ENCODE measurements at regions not wholly inside any gene's neighbourhood (a gene's known extent, or its start where the extent isn't known, plus 50 kb on each side); places are given as distances from the start of the nearest gene placed in this dataset.

- H3K27ac ChIP-seq: no peak overlapping the region
- no peak for ATAC-seq
- 52 to 64% (median 57%) methylated on average over 2 of the region's 2 CpGs for WGBS, 3 donors
- no peak for DNase-seq
- no peak overlapping the region for H3K4me3 ChIP-seq
- no peak for TF ChIP-seq CTCF (IDR thresholded peaks at IDR 0.05)
- no peaks in the 10 kb centered on the region for H3K9me3 ChIP-seq
- H3K4me1 ChIP-seq: peaks cover 12% of the 10 kb centered on the region
- intact Hi-C loops (cut with DNase I): no loop called here
- no peaks in the 10 kb centered on the region for H3K27me3 ChIP-seq (ENCODE audit: insufficient read depth in 3 of 3, low read length in 2 of 3)
- no peaks in the 10 kb centered on the region for H3K36me3 ChIP-seq (ENCODE audit: insufficient read depth in 1 of 2, low read depth in 1 of 2)
These were observed 401.0 kb upstream of the NRP1 start for GRCh38 chr10:33735464-33735923.

- 62 to 81% (median 73%) methylated on average over 6 of the region's 6 CpGs for WGBS, 3 donors
- intact Hi-C loops (cut with DNase I): no loop called here
- TF ChIP-seq CTCF (IDR thresholded peaks at IDR 0.05): no peak
These were observed 400.1 kb upstream of the NRP1 start for GRCh38 chr10:33734393-33735155.

GRCh38 chr10:33733058-33733457 is 398.6 kb upstream of the NRP1 start:
- ATAC-seq (no peak), DNase-seq (no peak)
- no peaks in the 10 kb centered on the region for H3K27me3 ChIP-seq (ENCODE audit: insufficient read depth in 3 of 3, low read length in 2 of 3)
- no peaks in the 10 kb centered on the region for H3K36me3 ChIP-seq (ENCODE audit: insufficient read depth in 1 of 2, low read depth in 1 of 2)
- WGBS, 3 donors: 89 to 93% (median 93%) methylated on average over 3 of the region's 3 CpGs
- H3K4me3 ChIP-seq: no peak overlapping the region
- peaks cover 12% of the 10 kb centered on the region for H3K4me1 ChIP-seq
- H3K9me3 ChIP-seq: no peaks in the 10 kb centered on the region
- TF ChIP-seq CTCF (IDR thresholded peaks at IDR 0.05): no peak
- intact Hi-C loops (cut with DNase I): no loop called here
- no peak overlapping the region for H3K27ac ChIP-seq

More at GRCh38 chr10:33734393-33735155, 400.1 kb upstream of the NRP1 start:
- H3K27ac ChIP-seq: no peak overlapping the region
- no peak for ATAC-seq
- H3K4me3 ChIP-seq: no peak overlapping the region
- H3K27me3 ChIP-seq (ENCODE audit: insufficient read depth in 3 of 3, low read length in 2 of 3): no peaks in the 10 kb centered on the region
- H3K9me3 ChIP-seq: no peaks in the 10 kb centered on the region
- no peak for DNase-seq
- no peaks in the 10 kb centered on the region for H3K36me3 ChIP-seq (ENCODE audit: insufficient read depth in 1 of 2, low read depth in 1 of 2)
- H3K4me1 ChIP-seq: peaks cover 12% of the 10 kb centered on the region

- Histone ChIP-seq H3K36me3 (ENCODE audit: insufficient read depth in 1 of 2, low read depth in 1 of 2) (no peaks in the 10 kb centered on the region), H3K9me3 (peaks cover 3% of the 10 kb centered on the region), H3K4me1 (peaks cover 12% of the 10 kb centered on the region), H3K27ac (no peak overlapping the region), H3K4me3 (no peak overlapping the region), H3K27me3 (ENCODE audit: insufficient read depth in 3 of 3, low read length in 2 of 3) (no peaks in the 10 kb centered on the region)
- intact Hi-C loops (cut with DNase I): no loop called here
- no peak for TF ChIP-seq CTCF (IDR thresholded peaks at IDR 0.05)
- WGBS, 3 donors: 50 to 51% (median 51%) methylated on average over 8 of the region's 8 CpGs
- DNase-seq (no peak), ATAC-seq (no peak)
These were observed 397.8 kb upstream of the NRP1 start for GRCh38 chr10:33732161-33732680.

Measured in psoas muscle (tissue), 7 donors.